ENCODE measurements at regions not wholly inside any gene's neighbourhood (a gene's known extent, or its start where the extent isn't known, plus 50 kb on each side); places are given as distances from the start of the nearest gene placed in this dataset.

GRCh38 chr16:52721331-52721730 is 174.4 kb upstream of the TOX3 start:
- ChIA-PET POLR2A (no interaction called here), CTCF (no interaction called here), RAD21 (ENCODE audit: unreplicated experiment) (no interaction called here), SMC1A (ENCODE audit: uncharacterized antibody, unreplicated experiment) (interaction anchor here (0.6 to 1.4 kb wide), 2 partner anchors 14 to 49 kb away, joined by 3 read pairs; no protein-coding TSS in a partner anchor)
- Histone ChIP-seq H3K4me2 (ENCODE audit: control insufficient read depth, insufficient read depth) (no peak overlapping the region), H3K36me3 (ENCODE audit: control insufficient read depth in 2 of 2, insufficient read depth in 2 of 2, low read length in 1 of 2) (no peaks in the 10 kb centered on the region), H3K79me2 (ENCODE audit: control insufficient read depth, insufficient read depth, low read length) (no peaks in the 10 kb centered on the region), H4K20me1 (ENCODE audit: control insufficient read depth, insufficient read depth) (no peaks in the 10 kb centered on the region), H3K9ac (ENCODE audit: control insufficient read depth, insufficient read depth, low read length) (no peak overlapping the region), H3K27me3 (replicated peaks in 1 of 2; ENCODE audit: control insufficient read depth in 2 of 2, insufficient read depth in 2 of 2, low read length in 1 of 2) (no peaks in the 10 kb centered on the region), H3K9me3 (replicated peaks; ENCODE audit: control insufficient read depth, insufficient read depth, low read length) (no peaks in the 10 kb centered on the region), H2AFZ (ENCODE audit: control insufficient read depth, low read depth, low read length) (no peak overlapping the region), H3K4me1 (ENCODE audit: control insufficient read depth, insufficient read depth, low read length) (no peaks in the 10 kb centered on the region), H3K27ac (ENCODE audit: control insufficient read depth, insufficient read depth) (no peak overlapping the region), H3K4me3 (no peak overlapping the region)
- 23% methylated on average over 5 of the region's 6 CpGs for WGBS (ENCODE audit: insufficient coverage, insufficient replicate concordance, low lambda C conversion rate, missing lambda C conversion rate)
- in situ Hi-C loops (cut with MboI): no loop called here
- DNase-seq (ENCODE audit: low read depth, low spot score) (no peak), ATAC-seq (no peak), FAIRE-seq (no peak)
- BruUV-seq (replicated peaks): no TSS peak
- intact Hi-C loops (cut with micrococcal nuclease; ENCODE audit: unreplicated experiment): no loop called here
- TF ChIP-seq MLLT1 (IDR thresholded peaks at IDR 0.05): no peak
- TF ChIP-seq RAD21 (IDR thresholded peaks at IDR 0.05; ENCODE audit: insufficient read depth, low read depth, low read length): no peak
- no peak for TF ChIP-seq BCLAF1 (IDR thresholded peaks at IDR 0.05)
- TF ChIP-seq HDAC6 (IDR thresholded peaks at IDR 0.05; ENCODE audit: unreplicated experiment): no peak
- TF ChIP-seq ZBTB40 (IDR thresholded peaks at IDR 0.05; ENCODE audit: borderline replicate concordance): no peak
- TF ChIP-seq ZBTB11 (CRISPR knock-in tag; IDR thresholded peaks at IDR 0.05): no peak
- no peak for TF ChIP-seq ZBED1 (IDR thresholded peaks at IDR 0.05; ENCODE audit: borderline replicate concordance)
- TF ChIP-seq ETV6 (conservative IDR thresholded peaks at IDR 0.05 in 1 of 2, IDR thresholded peaks at IDR 0.05 in 1 of 2; ENCODE audit: borderline replicate concordance in 1 of 2, low read depth in 1 of 2): no peak

Data from GM12878 (cell line).